ENCODE measurements at regions not wholly inside any gene's neighbourhood (a gene's known extent, or its start where the extent isn't known, plus 50 kb on each side); places are given as distances from the start of the nearest gene placed in this dataset.

GRCh38 chr6:101296169-101296960 lies 97.1 kb upstream of the GRIK2 start:
- no peak for DNase-seq (ENCODE audit: low spot score)

- DNase-seq (ENCODE audit: low spot score), result no peak
Observed at GRCh38 chr6:101302593-101302992, 90.9 kb upstream of the GRIK2 start.

- no peak for DNase-seq (ENCODE audit: low spot score)
Observed at GRCh38 chr6:101303495-101303894, 90.0 kb upstream of the GRIK2 start.

- no peak for DNase-seq (ENCODE audit: low spot score)
Observed at GRCh38 chr6:101312652-101313051, 80.9 kb upstream of the GRIK2 start.

GRCh38 chr6:101322921-101323320 lies 70.6 kb upstream of the GRIK2 start:
- DNase-seq (ENCODE audit: low spot score), result no peak

GRCh38 chr6:101326411-101326810 lies 67.1 kb upstream of the GRIK2 start:
- DNase-seq (ENCODE audit: low spot score), result no peak

GRCh38 chr6:101341926-101342325 lies 51.6 kb upstream of the GRIK2 start:
- no peak for DNase-seq (ENCODE audit: low spot score)
